NCI-H524 (cell line): ENCODE measurements at regions not wholly inside any gene's neighbourhood (a gene's known extent, or its start where the extent isn't known, plus 50 kb on each side); places are given as distances from the start of the nearest gene placed in this dataset.
A peak's percentile ranks its signal among the peaks of the same experiment; 100 is the strongest.

Experiments used
- DNase-seq, 2 experiments: peaks; one replicate each; lab custom pipeline; 2025; lab: John Stamatoyannopoulos, UW

DNA sequence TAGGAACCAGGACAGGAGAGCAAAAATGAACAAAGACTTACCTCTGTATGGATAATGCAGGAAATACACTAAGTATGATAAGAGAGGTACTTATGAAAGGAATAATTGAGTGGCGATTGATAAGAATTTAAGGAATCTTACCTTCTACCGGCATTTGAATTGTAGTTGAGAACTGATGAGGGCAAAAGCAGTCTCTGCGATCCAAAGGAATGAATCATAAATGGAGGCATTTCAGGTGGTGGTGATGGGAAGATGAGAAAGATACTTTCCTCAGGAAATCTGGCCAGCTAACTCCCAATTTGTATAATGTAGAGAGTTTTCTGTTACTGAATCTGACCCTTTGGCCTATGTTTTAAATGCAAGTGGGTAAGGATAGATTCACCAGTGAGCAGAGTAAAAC is 71.9 kb upstream of the C11orf87 start:
- DNase-seq, result no peak

DNA sequence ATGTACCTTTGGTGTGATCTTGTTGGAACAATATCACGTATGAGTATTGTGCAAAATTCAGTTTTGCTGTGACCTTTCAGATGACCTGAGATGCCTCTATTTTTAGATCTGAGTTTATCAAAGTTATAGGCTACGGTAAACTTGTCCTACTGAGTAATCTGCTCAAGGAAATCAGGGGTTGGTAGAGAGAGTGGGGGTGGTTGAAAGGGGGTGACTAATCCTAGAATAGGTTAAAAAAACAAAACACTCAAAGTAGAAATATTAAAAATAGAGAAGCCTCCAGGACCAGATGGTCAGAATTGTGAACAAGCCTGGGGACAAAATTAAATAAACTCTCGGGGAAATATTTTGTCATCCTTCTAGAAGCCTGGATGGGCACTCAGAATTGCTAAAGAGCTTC is 59.9 kb upstream of the C11orf87 start:
- peak in 1 of 2 experiments; percentile 30 for DNase-seq

DNA sequence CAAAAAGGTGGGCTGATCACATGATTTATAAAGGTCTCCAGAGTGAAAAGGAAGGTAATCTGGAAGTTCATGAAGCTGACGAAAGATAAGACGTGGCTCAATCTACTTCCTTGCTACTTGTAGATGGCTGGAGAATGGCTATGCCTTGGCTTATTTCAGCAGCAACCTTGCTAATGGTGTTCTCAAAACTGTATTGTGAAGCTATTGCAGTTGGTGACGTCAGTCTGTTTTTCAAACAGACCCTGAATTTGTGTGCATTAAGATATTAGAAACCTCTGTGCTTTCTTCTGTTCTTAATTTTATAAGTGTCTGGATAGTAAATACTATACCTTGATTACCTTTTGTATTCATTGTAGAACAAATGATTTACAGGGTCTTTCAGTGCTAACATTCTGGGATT is 58.3 kb upstream of the C11orf87 start:
- DNase-seq, result no peak

DNA sequence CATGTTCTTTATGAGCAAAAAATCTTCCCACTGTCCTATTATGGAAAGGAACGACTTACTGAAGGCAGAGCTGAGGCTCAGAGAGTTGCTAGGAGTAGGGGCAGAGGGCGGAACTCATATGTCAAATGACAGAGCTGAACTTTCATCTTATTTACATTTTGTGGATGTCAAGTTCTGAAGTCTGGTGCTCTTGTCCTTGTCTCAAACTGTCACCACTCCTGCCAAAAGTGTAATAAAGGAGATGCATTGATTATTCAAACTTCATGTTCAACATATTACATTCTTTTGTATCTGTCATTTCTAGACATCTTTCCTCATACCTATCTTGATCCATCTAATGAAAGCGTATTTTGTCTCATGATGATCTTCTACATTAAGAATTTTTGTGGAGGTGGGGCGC is 57.1 kb upstream of the C11orf87 start:
- no peak for DNase-seq

DNA sequence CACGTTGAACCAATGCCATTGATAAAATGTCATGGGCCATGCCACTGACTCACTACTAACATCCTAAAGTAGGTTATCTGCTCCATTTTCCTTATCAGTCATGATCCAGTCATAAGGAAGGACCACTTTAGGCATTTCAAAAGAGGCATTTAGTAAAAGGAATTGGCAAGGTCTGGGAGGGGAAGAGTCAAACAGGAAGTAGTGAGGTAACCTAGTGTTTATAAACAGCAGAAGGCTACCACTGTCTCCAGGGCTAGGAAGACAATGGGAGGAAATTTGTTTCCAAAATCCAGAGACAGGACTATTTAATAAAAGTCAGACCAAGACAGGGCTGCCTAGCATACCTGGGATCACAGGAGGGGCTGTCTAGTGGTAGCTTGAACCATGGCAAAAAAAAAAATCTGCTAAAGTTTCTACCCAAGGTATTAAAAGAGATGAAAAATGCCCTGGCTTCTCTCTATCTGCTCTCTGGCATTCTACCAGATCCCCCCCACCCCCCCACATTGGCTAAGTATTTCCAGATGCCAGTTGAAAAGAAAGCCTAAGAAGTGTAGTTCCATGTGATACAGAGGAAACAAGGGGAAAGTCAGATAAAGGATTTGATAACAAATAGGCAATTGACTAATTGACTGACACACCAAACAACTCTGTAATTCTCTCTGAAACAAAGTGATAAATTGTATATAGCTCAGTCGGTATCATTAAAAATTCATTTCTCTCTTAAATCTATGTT is 50.4 kb upstream of the C11orf87 start:
- no peak for DNase-seq
